Activated naive CD8-positive, alpha-beta T cell treated with anti-CD3 and anti-CD28 coated beads, Interleukin-2, amount 10 ng/mL, durations not matched to agents 7 days and 5 days (primary cell): ENCODE measurements at regions not wholly inside any gene's neighbourhood (a gene's known extent, or its start where the extent isn't known, plus 50 kb on each side); places are given as distances from the start of the nearest gene placed in this dataset.

ENCODE experiments used
- ATAC-seq: fragments of 150-1000 bp; cut with Tn5 transposase; one replicate; pipeline ENCODE4 v1.10.0; 2021; ENCODE audit warnings: low read depth, moderate library complexity
- POLR2A ChIA-PET: fragments of 350-600 bp; sonication (Branson Sonifier 250); formaldehyde crosslinking; loops from one replicate; lab custom pipeline; 2021; ENCODE audit warnings: antibody characterized with exemption; lab: Charles Lee
- DNase-seq: peaks from one replicate; pipeline ENCODE4 v3.0.0; 2021
- H3K27ac Mint-ChIP-seq: one replicate; pipeline ENCODE4 v1.8.0; 2022; ENCODE audit warnings: mild to moderate bottlenecking, mixed read lengths
- H3K27me3 Mint-ChIP-seq: one replicate; pipeline ENCODE4 v1.8.0; 2022; ENCODE audit warnings: mild to moderate bottlenecking, moderate library complexity, mixed read lengths
- H3K36me3 Mint-ChIP-seq: one replicate; pipeline ENCODE4 v1.8.0; 2021; ENCODE audit warnings: mild to moderate bottlenecking, mixed read lengths
- H3K4me1 Mint-ChIP-seq: one replicate; pipeline ENCODE4 v1.8.0; 2021; ENCODE audit warnings: mixed read lengths
- H3K4me3 Mint-ChIP-seq: one replicate; pipeline ENCODE4 v1.8.0; 2022; ENCODE audit warnings: mild to moderate bottlenecking, moderate library complexity, mixed read lengths
- H3K9me3 Mint-ChIP-seq: one replicate; pipeline ENCODE4 v1.8.0; 2021; ENCODE audit warnings: mixed read lengths

DNA sequence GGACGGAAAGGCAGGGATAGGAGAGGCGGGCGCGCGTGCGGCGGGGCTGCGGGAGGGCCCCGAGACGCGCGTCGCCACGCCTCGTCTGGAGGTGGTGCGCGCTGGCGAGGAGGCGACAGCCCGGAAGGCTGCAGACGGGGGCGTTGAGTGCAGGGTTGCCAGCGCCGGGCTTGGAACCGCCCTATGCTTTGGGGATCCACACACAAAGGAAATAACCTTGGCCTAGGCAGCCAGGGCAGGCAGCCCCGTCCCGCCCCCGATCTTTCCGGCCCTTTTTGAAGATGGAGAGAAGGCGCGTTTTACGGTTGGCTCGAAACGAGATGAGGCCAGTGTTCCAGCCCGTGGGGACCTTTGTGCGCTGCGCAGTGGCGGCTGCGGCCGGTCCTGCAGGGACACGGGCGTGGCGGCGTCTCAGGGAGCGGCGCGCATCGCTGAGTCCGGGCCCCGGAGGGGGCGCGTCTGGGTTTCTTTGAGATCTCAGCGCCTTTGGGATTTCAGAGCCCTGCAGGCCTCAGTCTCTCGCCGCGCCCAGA is 50.8 kb upstream of the TRIM2 start:
- DNase-seq (peak; percentile 71), ATAC-seq (peak; percentile 92)
- Mint-ChIP-seq H3K4me1 (peaks cover 24% of the 10 kb centered on the region), H3K9me3 (no peaks in the 10 kb centered on the region), H3K27me3 (peaks cover 46% of the 10 kb centered on the region), H3K36me3 (no peaks in the 10 kb centered on the region), H3K27ac (peak overlapping the region; percentile 5), H3K4me3 (peak overlapping the region; percentile 87)
- POLR2A ChIA-PET: interaction anchor here (0.8 kb wide), 1 partner anchor 11 kb away, joined by 3 read pairs; no protein-coding TSS in a partner anchor

DNA sequence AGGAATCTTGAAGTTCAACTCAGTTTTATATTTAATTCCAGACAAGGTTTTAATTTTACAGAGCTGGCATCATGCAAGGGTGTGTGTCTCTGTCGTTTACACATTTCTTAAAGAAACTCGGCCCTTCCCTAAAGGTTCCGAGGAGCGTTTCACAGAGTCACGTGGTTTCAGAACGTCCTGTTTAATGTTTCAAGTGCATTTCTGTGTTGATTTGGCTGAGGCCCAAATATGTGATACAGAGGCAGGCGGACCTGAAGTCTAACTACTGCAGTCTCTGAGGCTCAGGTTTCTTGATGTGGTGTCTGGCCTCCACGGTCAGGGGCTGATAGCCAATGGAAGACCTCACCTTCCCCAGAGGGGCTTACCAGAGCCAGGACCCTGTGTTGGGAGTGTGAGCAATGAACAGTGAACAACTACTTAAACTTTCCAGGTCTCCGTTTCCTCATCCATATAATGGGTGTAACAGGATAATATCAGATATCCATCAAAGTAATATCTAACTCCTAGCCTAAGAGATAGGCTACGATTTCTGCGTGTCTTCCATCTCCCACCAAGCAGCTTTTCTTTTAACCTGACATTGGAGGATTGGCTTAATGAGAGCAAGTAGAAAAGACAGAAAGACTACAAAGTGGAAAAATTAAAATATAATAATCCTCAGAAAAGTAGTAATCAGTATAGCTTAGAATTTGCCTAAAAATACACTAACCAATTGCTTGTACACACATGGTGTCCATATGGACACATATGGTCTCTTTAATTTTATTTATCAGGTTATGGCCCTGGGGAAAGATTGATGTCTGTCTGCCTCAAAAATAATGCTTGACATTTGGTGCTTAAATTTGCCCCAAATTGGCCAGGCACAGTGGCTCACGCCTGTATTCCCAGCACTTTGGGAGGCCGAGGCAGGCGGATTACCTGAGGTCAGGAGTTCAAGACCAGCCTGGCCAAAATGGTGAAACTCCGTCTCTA is 50.0 kb upstream of the TRIM2 start:
- peaks cover 39% of the 10 kb centered on the region for H3K27me3 Mint-ChIP-seq
- peaks cover 24% of the 10 kb centered on the region for H3K4me1 Mint-ChIP-seq
- ATAC-seq (no peak), DNase-seq (no peak)
- H3K9me3 Mint-ChIP-seq: no peaks in the 10 kb centered on the region
- no peaks in the 10 kb centered on the region for H3K36me3 Mint-ChIP-seq
- POLR2A ChIA-PET: no interaction called here
- H3K27ac Mint-ChIP-seq: peak overlapping the region; percentile 5
- peak overlapping the region; percentile 87 for H3K4me3 Mint-ChIP-seq
